ENCODE measurements at regions not wholly inside any gene's neighbourhood (a gene's known extent, or its start where the extent isn't known, plus 50 kb on each side); places are given as distances from the start of the nearest gene placed in this dataset.

DNA sequence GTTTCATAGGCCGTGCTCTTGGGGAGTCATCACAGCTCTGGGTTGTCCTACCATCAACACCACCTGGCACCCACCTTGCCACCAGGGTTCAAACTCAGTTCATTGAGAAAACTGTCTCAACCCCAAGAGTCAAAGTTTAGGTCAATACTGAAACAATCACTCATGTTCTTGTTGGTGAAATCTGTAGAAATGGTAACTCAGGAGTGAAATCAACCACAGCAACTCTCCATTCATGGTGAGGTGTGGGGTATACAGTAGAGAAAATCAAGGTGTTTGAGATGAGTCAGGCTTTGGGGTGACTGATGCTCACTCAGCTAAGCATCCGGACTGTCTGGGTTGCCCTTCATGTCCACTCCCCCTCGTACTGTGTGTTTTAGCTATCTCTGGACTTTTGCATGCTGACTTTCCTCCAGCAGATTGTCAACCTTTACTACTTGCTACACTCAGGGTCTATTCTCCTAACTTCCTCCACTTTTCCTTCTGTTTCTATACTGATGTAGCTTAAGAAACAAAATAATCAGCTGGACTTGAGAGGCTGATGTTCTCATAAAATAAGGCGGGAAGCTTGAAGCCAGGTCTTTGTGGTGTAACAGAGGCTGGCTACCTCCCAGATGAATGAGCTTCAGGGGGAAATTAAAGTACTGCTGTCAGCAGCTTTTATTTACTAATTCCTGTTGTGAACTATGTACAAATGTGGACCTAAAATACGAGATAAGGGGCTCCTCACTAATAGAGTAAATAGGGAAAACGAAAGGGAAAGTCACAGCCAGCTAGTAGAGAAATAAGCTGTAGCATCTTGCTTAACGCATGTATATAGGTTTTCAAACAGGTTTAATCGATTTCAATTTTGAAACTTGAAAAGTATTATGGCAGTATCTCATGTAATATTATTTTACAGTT, 173.6 kb upstream of the AKR1E2 start:
- TF ChIP-seq, protein P1, sequence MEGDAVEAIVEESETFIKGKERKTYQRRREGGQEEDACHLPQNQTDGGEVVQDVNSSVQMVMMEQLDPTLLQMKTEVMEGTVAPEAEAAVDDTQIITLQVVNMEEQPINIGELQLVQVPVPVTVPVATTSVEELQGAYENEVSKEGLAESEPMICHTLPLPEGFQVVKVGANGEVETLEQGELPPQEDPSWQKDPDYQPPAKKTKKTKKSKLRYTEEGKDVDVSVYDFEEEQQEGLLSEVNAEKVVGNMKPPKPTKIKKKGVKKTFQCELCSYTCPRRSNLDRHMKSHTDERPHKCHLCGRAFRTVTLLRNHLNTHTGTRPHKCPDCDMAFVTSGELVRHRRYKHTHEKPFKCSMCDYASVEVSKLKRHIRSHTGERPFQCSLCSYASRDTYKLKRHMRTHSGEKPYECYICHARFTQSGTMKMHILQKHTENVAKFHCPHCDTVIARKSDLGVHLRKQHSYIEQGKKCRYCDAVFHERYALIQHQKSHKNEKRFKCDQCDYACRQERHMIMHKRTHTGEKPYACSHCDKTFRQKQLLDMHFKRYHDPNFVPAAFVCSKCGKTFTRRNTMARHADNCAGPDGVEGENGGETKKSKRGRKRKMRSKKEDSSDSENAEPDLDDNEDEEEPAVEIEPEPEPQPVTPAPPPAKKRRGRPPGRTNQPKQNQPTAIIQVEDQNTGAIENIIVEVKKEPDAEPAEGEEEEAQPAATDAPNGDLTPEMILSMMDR (IDR thresholded peaks at IDR 0.05) = no peak
- no peak for TF ChIP-seq POLR2A (IDR thresholded peaks at IDR 0.05)

All from testis (tissue), 2 donors.